ENCODE measurements at regions not wholly inside any gene's neighbourhood (a gene's known extent, or its start where the extent isn't known, plus 50 kb on each side); places are given as distances from the start of the nearest gene placed in this dataset.

GRCh38 chr5:57416278-57416994, 66.2 kb downstream of the ACTBL2 start:
- no peak for DNase-seq (ENCODE audit: low read depth)
- H3K4me3 ChIP-seq (ENCODE audit: low read depth, low read length): no peak overlapping the region
- no peak for TF ChIP-seq CTCF (IDR thresholded peaks at IDR 0.05; ENCODE audit: control insufficient read depth, extremely low read depth, insufficient read depth)

- no peak for DNase-seq (ENCODE audit: low read depth)
- TF ChIP-seq CTCF (IDR thresholded peaks at IDR 0.05; ENCODE audit: control insufficient read depth, extremely low read depth, insufficient read depth): no peak
- no peak overlapping the region for H3K4me3 ChIP-seq (ENCODE audit: low read depth, low read length)
These were observed 67.8 kb downstream of the ACTBL2 start for GRCh38 chr5:57414857-57415256.

GRCh38 chr5:57414191-57414590, 68.4 kb downstream of the ACTBL2 start:
- no peak for DNase-seq (ENCODE audit: low read depth)
- TF ChIP-seq CTCF (IDR thresholded peaks at IDR 0.05; ENCODE audit: control insufficient read depth, extremely low read depth, insufficient read depth): no peak
- no peak overlapping the region for H3K4me3 ChIP-seq (ENCODE audit: low read depth, low read length)

- no peak overlapping the region for H3K4me3 ChIP-seq (ENCODE audit: low read depth, low read length)
- TF ChIP-seq CTCF (IDR thresholded peaks at IDR 0.05; ENCODE audit: control insufficient read depth, extremely low read depth, insufficient read depth): no peak
- DNase-seq (ENCODE audit: low read depth): no peak
These were observed 69.5 kb downstream of the ACTBL2 start for GRCh38 chr5:57413145-57413544.

GRCh38 chr5:57412680-57413079, 69.9 kb downstream of the ACTBL2 start:
- no peak for TF ChIP-seq CTCF (IDR thresholded peaks at IDR 0.05; ENCODE audit: control insufficient read depth, extremely low read depth, insufficient read depth)
- H3K4me3 ChIP-seq (ENCODE audit: low read depth, low read length): no peak overlapping the region
- no peak for DNase-seq (ENCODE audit: low read depth)

- TF ChIP-seq CTCF (IDR thresholded peaks at IDR 0.05; ENCODE audit: control insufficient read depth, extremely low read depth, insufficient read depth): no peak
- DNase-seq (ENCODE audit: low read depth): no peak
These were observed 70.6 kb downstream of the ACTBL2 start for GRCh38 chr5:57411982-57412381.

More at GRCh38 chr5:57411982-57412381, 70.6 kb downstream of the ACTBL2 start:
- no peak overlapping the region for H3K4me3 ChIP-seq (ENCODE audit: low read depth, low read length)

Data from LNCaP clone FGC (cell line).